Heart right ventricle (tissue), 16 donors: ENCODE measurements at regions not wholly inside any gene's neighbourhood (a gene's known extent, or its start where the extent isn't known, plus 50 kb on each side); places are given as distances from the start of the nearest gene placed in this dataset.

Experiments used
- ATAC-seq, 8 donors: fragments of 200-7000 bp; cut with Tn5 transposase; one replicate each; pipeline ENCODE4 v1.9.1; 2020; ENCODE audit warnings: mild to moderate bottlenecking in 8 of 8, moderate library complexity in 8 of 8, moderate number of reproducible peaks in 1 of 8
- DNase-seq, 2 donors: peaks; one replicate each; pipeline ENCODE4 v3.0.0-alpha.2; 2020
- H3K27ac ChIP-seq, 10 donors: fragments of 200-600 bp; sonication (generic) in 2 of 10; one replicate each; pipeline versions ENCODE4 v1.5.0 to v1.8.0; 2020 to 2022; ENCODE audit warnings: mild to moderate bottlenecking in 3 of 10
- H3K27me3 ChIP-seq, 7 donors: fragments of 200-600 bp; one replicate each; pipeline ENCODE4 v1.8.0; 2021 to 2022; ENCODE audit warnings: mild to moderate bottlenecking in 2 of 7
- H3K36me3 ChIP-seq, 9 donors: fragments of 200-600 bp; sonication (generic) in 1 of 9; one replicate each; pipeline versions ENCODE4 v1.5.0 to v1.8.0; 2020 to 2022; ENCODE audit warnings: mild to moderate bottlenecking in 2 of 9
- H3K4me1 ChIP-seq, 9 donors: fragments of 200-600 bp; sonication (generic) in 1 of 9; one replicate each; pipeline versions ENCODE4 v1.5.0 to v1.8.0; 2020 to 2022; ENCODE audit warnings: mild to moderate bottlenecking in 4 of 9
- H3K4me3 ChIP-seq, 10 donors: fragments of 200-600 bp; sonication (generic) in 2 of 10; one replicate each; pipeline versions ENCODE4 v1.5.0 to v1.8.0; 2020 to 2022; ENCODE audit warnings: mild to moderate bottlenecking in 7 of 10, moderate library complexity in 2 of 10
- H3K9me3 ChIP-seq, 11 donors: fragments of 200-600 bp in 10 of 11; sonication (generic) in 2 of 11; one replicate each; pipeline versions ENCODE4 v1.5.0 to v1.8.0; 2013 to 2022; ENCODE audit warnings: mild to moderate bottlenecking in 2 of 11, control low read depth in 1 of 11, moderate library complexity in 1 of 11
- WGBS, 2 donors: extraction: QIAGEN DNeasy Blood & Tissue Kit; methylation state at CpG; one replicate each; pipeline ENCODE4 v1.1.7; 2013; ENCODE audit warnings: inconsistent platforms in 1 of 2; 5-methylcytosine and 5-hydroxymethylcytosine counted together
- intact Hi-C, 10 donors: fragments of 100-400 bp; cut with DNase I; formaldehyde crosslinking; loops; one replicate each; pipeline versions ENCODE4 v1.11.1 to v1.14.2; 2022
- TF ChIP-seq, protein P1 (sequence below), 9 donors: fragments of 200-600 bp; sonication (generic) in 2 of 9; IDR thresholded peaks; one replicate each; pipeline versions ENCODE4 v1.5.0 to v1.8.0; 2021 to 2022; ENCODE audit warnings: antibody characterized with exemption in 9 of 9, mild to moderate bottlenecking in 5 of 9, moderate library complexity in 1 of 9
- donor health status: Arrhythmogenic right ventricular cardiomyopathy.
- donor health status: ischemic (EF 13 %, LVEDD 7.1; RV severe dilation, severe dysfunction).
- donor health status: healthy with polysubstance abuse.
- donor health status: DM: no; HTN: yes; CAD: no.
- donor health status: DM: no; HTN: no; CAD: no.
- donor health status: ischemic (EF 25% LVEDD 6.9; RV normal size, moderate dysfunction).
- donor health status: ischemic (EF 25% LVEDD 5.7; RV mildly dilated, moderate dysfunction).
- donor health status: healthy.
- donor health status: DM: yes; HTN: yes; CAD: no.
- donor health status: Ischemic cardiomyopathy.
- donor health status: ischemic (EF 35%, LVEDD 5.7; RV mildly dilated, moderate dysfunction).
- donor health status: nonischemic (EF 11% LVEDD 7.7; RV severe dilation, severe dysfunction).
- donor health status: DM: yes; HTN: yes; CAD: no.
- donor health status: PGD.
- donor health status: ischemic (EF 29% LVEDD 5.4; RV normal size, mild dysfunction).
- donor health status: nonischemic (EF 23%, LVEDD 6.1; RV moderate dilation, normal function).

DNA sequence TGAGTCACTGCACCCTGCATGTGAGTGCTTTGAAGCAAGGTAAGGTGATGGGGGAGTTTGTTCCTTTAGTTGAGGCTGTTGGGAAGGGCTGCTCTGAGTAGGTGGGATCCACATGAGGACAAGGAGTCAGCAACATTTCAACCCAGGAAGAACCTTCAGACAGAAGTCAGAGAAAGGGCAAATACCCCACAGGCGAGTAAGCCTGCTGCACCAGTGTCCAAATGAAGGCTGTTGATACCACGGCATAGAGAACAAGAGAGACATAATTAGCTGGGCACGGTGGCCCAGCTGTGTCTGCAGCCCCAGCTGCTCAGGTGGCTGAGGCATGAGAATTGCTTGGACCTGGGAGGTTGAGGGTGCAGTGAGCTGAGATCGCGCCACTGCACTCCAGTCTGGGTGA is 54.3 kb upstream of the CLMP start:
- TF ChIP-seq, protein P1, sequence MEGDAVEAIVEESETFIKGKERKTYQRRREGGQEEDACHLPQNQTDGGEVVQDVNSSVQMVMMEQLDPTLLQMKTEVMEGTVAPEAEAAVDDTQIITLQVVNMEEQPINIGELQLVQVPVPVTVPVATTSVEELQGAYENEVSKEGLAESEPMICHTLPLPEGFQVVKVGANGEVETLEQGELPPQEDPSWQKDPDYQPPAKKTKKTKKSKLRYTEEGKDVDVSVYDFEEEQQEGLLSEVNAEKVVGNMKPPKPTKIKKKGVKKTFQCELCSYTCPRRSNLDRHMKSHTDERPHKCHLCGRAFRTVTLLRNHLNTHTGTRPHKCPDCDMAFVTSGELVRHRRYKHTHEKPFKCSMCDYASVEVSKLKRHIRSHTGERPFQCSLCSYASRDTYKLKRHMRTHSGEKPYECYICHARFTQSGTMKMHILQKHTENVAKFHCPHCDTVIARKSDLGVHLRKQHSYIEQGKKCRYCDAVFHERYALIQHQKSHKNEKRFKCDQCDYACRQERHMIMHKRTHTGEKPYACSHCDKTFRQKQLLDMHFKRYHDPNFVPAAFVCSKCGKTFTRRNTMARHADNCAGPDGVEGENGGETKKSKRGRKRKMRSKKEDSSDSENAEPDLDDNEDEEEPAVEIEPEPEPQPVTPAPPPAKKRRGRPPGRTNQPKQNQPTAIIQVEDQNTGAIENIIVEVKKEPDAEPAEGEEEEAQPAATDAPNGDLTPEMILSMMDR (IDR thresholded peaks at IDR 0.05), result no peak
- intact Hi-C loops, result loop anchor here in 3 of 10 donors (2.0 to 5.0 kb wide), 3 partner anchors 137 to 142 kb away; no protein-coding TSS in a partner anchor

DNA sequence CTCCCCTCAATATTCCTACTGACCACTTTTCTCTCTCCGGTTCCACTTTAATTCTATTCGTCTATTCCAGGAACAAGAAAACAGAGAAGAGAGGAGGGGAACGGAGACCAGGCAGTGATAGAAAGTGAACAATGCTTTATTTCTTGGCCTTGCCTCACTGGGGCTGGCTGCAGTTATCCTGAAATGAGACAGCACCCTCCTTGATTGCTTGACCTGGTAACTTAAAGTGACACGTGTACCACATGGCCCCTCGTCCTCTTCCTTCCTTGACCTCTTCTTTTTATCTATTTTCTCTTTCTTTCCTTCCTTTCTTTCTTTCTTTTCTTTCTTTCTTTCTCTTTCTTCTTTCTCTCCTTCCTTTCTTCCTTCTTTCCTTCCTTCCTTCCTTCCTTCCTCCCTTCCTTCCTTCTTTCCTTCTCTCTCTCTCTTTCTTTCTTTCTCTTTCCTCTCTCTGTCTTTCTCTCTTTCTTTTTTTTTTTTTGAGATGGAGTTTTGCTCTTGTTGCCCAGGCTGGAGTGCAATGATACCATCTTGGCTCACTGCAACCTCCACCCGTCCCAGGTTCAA is 52.8 kb upstream of the CLMP start:
- H3K9me3 ChIP-seq, result no peaks in the 10 kb centered on the region
- DNase-seq, result no peak
- no peak overlapping the region for H3K4me3 ChIP-seq
- intact Hi-C loops, result loop anchor here (1.0 to 5.0 kb wide), 7 partner anchors 135 to 145 kb away; no protein-coding TSS in a partner anchor
- H3K27me3 ChIP-seq, result peaks cover 0 to 14% (median 5%) of the 10 kb centered on the region in 7 donors
- H3K27ac ChIP-seq, result no peak overlapping the region
- TF ChIP-seq, protein P1 (IDR thresholded peaks at IDR 0.05), result no peak
- ATAC-seq, result no peak
- 45 to 59% methylated on average over 6 of the region's 6 CpGs for WGBS, 2 donors
- peaks cover 0 to 13% (median 4%) of the 10 kb centered on the region in 9 donors for H3K4me1 ChIP-seq
- H3K36me3 ChIP-seq, result no peaks in the 10 kb centered on the region

More for the DNA sequence above, 54.3 kb upstream of the CLMP start:
- H3K36me3 ChIP-seq, result no peaks in the 10 kb centered on the region
- peaks cover 0 to 14% (median 0%) of the 10 kb centered on the region in 7 donors for H3K27me3 ChIP-seq
- no peaks in the 10 kb centered on the region for H3K9me3 ChIP-seq
- H3K4me1 ChIP-seq, result peaks cover 0 to 13% (median 4%) of the 10 kb centered on the region in 9 donors
- no peak overlapping the region for H3K27ac ChIP-seq
- DNase-seq, result no peak
- no peak overlapping the region for H3K4me3 ChIP-seq
- ATAC-seq, result no peak
- WGBS, 2 donors, result 75 to 82% methylated on average over 5 of the region's 5 CpGs

DNA sequence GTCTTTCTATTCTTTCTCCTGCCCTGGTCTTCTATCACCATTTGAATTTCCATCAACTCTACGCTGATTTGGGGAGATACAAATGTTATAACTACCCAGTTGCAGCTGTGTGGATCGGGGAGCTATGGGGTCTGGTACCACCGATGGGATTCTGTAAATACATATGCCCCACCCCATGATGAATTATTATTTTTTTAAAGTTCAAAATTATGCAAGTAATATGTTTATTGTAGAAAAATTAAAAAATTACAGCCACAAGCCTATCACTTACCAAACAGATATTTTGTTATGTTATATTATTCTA is 52.4 kb upstream of the CLMP start:
- TF ChIP-seq, protein P1 (IDR thresholded peaks at IDR 0.05), result peak in 2 of 9 donors; percentile 29 to 41
- 61 to 65% methylated on average over 3 of the region's 3 CpGs for WGBS, 2 donors
- peaks cover 0 to 13% (median 4%) of the 10 kb centered on the region in 9 donors for H3K4me1 ChIP-seq
- H3K36me3 ChIP-seq, result no peaks in the 10 kb centered on the region
- H3K27ac ChIP-seq, result no peak overlapping the region
- peaks cover 0 to 14% (median 6%) of the 10 kb centered on the region in 7 donors for H3K27me3 ChIP-seq
- H3K9me3 ChIP-seq, result no peaks in the 10 kb centered on the region
- DNase-seq (no peak), ATAC-seq (peak in 1 of 8 donors; percentile 6)
- intact Hi-C loops, result loop anchor here in 9 of 10 donors (1.0 to 5.0 kb wide), 6 partner anchors 135 to 145 kb away; no protein-coding TSS in a partner anchor
- no peak overlapping the region for H3K4me3 ChIP-seq

DNA sequence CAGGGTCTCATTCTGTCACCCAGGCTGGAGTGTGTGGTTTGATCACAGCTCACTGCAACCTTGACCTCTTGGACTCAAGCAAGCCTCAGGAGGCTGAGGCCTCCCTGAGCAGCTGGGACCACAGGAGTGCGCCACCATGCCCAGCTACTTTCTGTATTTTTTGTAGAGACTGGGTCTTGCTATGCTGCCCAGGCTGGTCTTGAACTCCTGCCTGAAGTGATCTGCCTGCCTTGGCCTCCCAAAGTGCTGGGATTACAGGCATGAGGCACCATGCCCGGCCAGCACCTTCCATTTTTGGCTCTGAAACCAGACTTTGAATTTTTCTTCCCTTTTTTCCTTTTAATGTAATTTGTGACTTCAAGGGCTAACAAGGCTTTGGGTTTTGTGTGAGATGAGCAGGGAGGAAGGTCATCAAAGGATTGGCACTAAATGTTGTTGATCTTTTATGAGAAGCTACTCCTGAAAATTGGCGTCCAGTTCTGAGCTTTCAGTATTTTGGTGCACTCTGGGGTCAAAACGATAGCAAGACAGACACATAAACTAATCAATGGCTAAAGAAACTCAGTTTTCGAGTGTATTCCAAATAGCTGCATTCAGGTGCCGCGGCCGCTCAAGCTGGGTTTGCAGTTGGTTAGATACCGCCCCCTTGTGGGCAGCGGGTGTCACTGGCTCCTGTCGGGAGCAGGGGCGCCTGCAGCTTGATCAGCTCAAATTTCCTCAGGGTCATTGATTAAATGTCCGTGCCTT is 51.9 kb upstream of the CLMP start:
- Histone ChIP-seq H3K27me3 (peaks cover 0 to 14% (median 6%) of the 10 kb centered on the region in 7 donors), H3K4me3 (peak overlapping the region in 1 of 10 donors; percentile 5), H3K9me3 (no peaks in the 10 kb centered on the region), H3K36me3 (no peaks in the 10 kb centered on the region), H3K4me1 (peaks cover 0 to 13% (median 4%) of the 10 kb centered on the region in 9 donors), H3K27ac (no peak overlapping the region)
- intact Hi-C loops, result loop anchor here in 9 of 10 donors (1.0 to 5.0 kb wide), 6 partner anchors 134 to 144 kb away; no protein-coding TSS in a partner anchor
- TF ChIP-seq, protein P1 (IDR thresholded peaks at IDR 0.05), result peak; percentile 96 to 99 (median 98)
- ATAC-seq (peak; percentile 68 to 86 (median 80)), DNase-seq (peak; percentile 78 to 79)
- WGBS, 2 donors, result 14 to 15% methylated on average over 13 of the region's 13 CpGs
